Esophagus muscularis mucosa (tissue), 4 donors: ENCODE measurements at regions not wholly inside any gene's neighbourhood (a gene's known extent, or its start where the extent isn't known, plus 50 kb on each side); places are given as distances from the start of the nearest gene placed in this dataset.

ENCODE experiments used
- DNase-seq: peaks from one replicate; pipeline ENCODE4 v3.0.0-alpha.2; 2017; ENCODE audit errors: extremely low spot score
- H3K27ac ChIP-seq, 4 donors: fragments of 200-600 bp; sonication (generic); replicated peaks in 1 of 4; 1 replicate in 3 of 4; 2 replicates in 1 of 4; pipeline ENCODE4 v1.5.1; 2016 to 2019; ENCODE audit warnings: mild to moderate bottlenecking in 1 of 4
- H3K27me3 ChIP-seq, 4 donors: fragments of 200-600 bp; sonication (generic); one replicate each; pipeline versions ENCODE4 v1.5.1 to v1.6.0; 2016 to 2019
- H3K36me3 ChIP-seq, 4 donors: fragments of 200-600 bp; sonication (generic); one replicate each; pipeline ENCODE4 v1.5.1; 2016 to 2019
- H3K4me1 ChIP-seq, 4 donors: fragments of 200-600 bp; sonication (generic); one replicate each; pipeline ENCODE4 v1.5.1; 2016 to 2019
- H3K4me3 ChIP-seq, 4 donors: fragments of 200-600 bp; sonication (generic); 1 replicate in 2 of 4; 2 replicates in 2 of 4; pipeline ENCODE4 v1.5.1; 2016 to 2019; ENCODE audit warnings: mild to moderate bottlenecking in 4 of 4, moderate library complexity in 1 of 4
- H3K9me3 ChIP-seq, 4 donors: fragments of 200-600 bp; sonication (generic); 1 replicate in 3 of 4; 2 replicates in 1 of 4; pipeline ENCODE4 v1.5.1; 2016 to 2019
- EP300 ChIP-seq: sonication (generic); formaldehyde crosslinking; IDR thresholded peaks from one replicate; pipeline ENCODE4 v1.6.1; 2017; ENCODE audit warnings: antibody characterized with exemption
- POLR2A ChIP-seq: fragments of 450-650 bp; IDR thresholded peaks from one replicate; pipeline ENCODE4 v1.6.1; 2017; ENCODE audit warnings: antibody characterized with exemption, moderate library complexity, mild to moderate bottlenecking, low read depth
- POLR2AphosphoS5 ChIP-seq, 2 donors: sonication (generic); formaldehyde crosslinking; IDR thresholded peaks; one replicate each; pipeline ENCODE4 v1.6.1; 2017; ENCODE audit warnings: antibody characterized with exemption in 2 of 2
- WGBS: methylation state at CpG from one replicate; pipeline ENCODE4 v1.1.5; 2018; 5-methylcytosine and 5-hydroxymethylcytosine counted together
- intact Hi-C: fragments of 100-400 bp; cut with DNase I; formaldehyde crosslinking; loops from one replicate; pipeline ENCODE4 v1.15.1; 2023
- TF ChIP-seq, protein P1 (sequence below), 3 experiments: fragments of 200-600 bp in 2 of 3; fragments of 450-650 bp in 1 of 3; sonication (generic) in 2 of 3; IDR thresholded peaks; one replicate each; pipeline ENCODE4 v1.5.1; 2017 to 2019; ENCODE audit warnings: antibody characterized with exemption in 3 of 3, mild to moderate bottlenecking in 2 of 3, moderate library complexity in 1 of 3

GRCh38 chr12:43060742-43061141 lies 471.2 kb upstream of the PRICKLE1 start:
- Histone ChIP-seq H3K4me1 (no peaks in the 10 kb centered on the region), H3K9me3 (no peaks in the 10 kb centered on the region), H3K27me3 (no peaks in the 10 kb centered on the region), H3K4me3 (no peak overlapping the region), H3K36me3 (no peaks in the 10 kb centered on the region), H3K27ac (no peak overlapping the region)
- TF ChIP-seq POLR2AphosphoS5 (IDR thresholded peaks at IDR 0.05) (no peak), POLR2A (no peak), EP300 (no peak)
- TF ChIP-seq, protein P1, sequence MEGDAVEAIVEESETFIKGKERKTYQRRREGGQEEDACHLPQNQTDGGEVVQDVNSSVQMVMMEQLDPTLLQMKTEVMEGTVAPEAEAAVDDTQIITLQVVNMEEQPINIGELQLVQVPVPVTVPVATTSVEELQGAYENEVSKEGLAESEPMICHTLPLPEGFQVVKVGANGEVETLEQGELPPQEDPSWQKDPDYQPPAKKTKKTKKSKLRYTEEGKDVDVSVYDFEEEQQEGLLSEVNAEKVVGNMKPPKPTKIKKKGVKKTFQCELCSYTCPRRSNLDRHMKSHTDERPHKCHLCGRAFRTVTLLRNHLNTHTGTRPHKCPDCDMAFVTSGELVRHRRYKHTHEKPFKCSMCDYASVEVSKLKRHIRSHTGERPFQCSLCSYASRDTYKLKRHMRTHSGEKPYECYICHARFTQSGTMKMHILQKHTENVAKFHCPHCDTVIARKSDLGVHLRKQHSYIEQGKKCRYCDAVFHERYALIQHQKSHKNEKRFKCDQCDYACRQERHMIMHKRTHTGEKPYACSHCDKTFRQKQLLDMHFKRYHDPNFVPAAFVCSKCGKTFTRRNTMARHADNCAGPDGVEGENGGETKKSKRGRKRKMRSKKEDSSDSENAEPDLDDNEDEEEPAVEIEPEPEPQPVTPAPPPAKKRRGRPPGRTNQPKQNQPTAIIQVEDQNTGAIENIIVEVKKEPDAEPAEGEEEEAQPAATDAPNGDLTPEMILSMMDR (IDR thresholded peaks at IDR 0.05) = no peak
- DNase-seq = no peak
- 5% methylated on average over 2 of the region's 2 CpGs for WGBS
- intact Hi-C loops = no loop called here

DNA sequence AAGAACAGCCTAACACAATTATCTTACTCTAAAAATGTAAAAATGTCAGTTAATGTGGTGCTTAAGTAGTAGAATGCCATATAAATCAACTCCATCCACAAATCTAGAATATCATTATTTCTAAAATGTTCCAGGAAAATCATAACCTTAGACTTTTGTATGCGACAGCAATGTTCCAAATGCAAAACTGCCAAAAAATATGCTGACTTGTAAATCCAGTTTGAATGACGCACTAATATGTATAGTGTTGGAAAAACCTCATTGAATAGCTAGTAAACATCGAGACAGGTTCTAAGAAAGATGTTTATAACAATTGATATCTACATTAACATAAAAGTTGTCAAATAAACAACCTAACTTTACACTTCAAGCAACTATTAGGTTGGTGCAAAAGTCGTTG lies 469.1 kb upstream of the PRICKLE1 start:
- Histone ChIP-seq H3K9me3 (no peaks in the 10 kb centered on the region), H3K27me3 (no peaks in the 10 kb centered on the region), H3K27ac (no peak overlapping the region), H3K4me3 (no peak overlapping the region), H3K36me3 (no peaks in the 10 kb centered on the region), H3K4me1 (no peaks in the 10 kb centered on the region)
- 86% methylated on average over 4 of the region's 4 CpGs for WGBS
- intact Hi-C loops = no loop called here
- TF ChIP-seq, protein P1 (IDR thresholded peaks at IDR 0.05) = no peak
- TF ChIP-seq POLR2A (no peak), EP300 (no peak), POLR2AphosphoS5 (IDR thresholded peaks at IDR 0.05) (no peak)
- DNase-seq = no peak

DNA sequence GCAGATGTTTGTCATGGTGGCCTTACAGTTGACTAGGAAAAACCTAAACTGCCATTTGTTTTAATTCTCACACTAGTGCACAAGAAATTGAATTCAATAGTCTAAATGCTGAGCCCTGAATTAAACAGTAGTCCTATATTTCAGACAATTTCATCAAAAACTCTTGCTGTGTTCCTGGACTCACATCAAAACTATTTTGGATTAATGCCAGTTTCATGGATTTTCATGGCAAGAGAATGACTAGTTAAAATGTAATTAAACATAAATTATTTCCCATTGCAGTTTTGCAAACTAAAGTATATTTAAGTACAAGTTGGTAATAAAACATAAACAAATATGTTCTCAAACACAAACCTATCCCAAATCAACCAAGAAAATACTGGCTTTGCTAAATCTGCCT lies 468.0 kb upstream of the PRICKLE1 start:
- Histone ChIP-seq H3K4me1 (no peaks in the 10 kb centered on the region), H3K27me3 (no peaks in the 10 kb centered on the region), H3K36me3 (no peaks in the 10 kb centered on the region), H3K9me3 (no peaks in the 10 kb centered on the region), H3K27ac (no peak overlapping the region), H3K4me3 (no peak overlapping the region)
- TF ChIP-seq EP300 (no peak), POLR2AphosphoS5 (IDR thresholded peaks at IDR 0.05) (no peak), POLR2A (no peak)
- TF ChIP-seq, protein P1 (IDR thresholded peaks at IDR 0.05) = no peak
- no peak for DNase-seq
- intact Hi-C loops = no loop called here

DNA sequence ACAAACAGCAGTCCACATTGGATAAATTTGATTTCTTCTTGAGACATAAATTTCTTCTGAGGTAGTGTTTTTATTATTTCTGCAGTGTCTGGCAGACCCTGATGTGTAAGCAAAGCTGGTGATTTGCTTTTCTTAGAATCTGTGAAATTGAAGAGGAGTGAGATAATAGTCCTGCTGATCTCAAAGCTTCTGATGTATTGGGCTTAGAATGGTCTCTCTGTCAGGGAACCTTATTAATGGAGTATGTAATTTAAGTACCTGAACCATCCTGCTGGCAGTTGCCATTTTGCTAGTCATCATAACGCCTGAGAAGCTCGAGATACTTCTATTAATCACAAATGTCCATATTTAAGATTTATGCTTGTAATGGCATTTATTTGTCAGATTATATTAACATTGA lies 464.5 kb upstream of the PRICKLE1 start:
- Histone ChIP-seq H3K9me3 (no peaks in the 10 kb centered on the region), H3K27me3 (no peaks in the 10 kb centered on the region), H3K27ac (no peak overlapping the region), H3K4me1 (no peaks in the 10 kb centered on the region), H3K36me3 (no peaks in the 10 kb centered on the region), H3K4me3 (no peak overlapping the region)
- intact Hi-C loops = no loop called here
- no peak for DNase-seq
- TF ChIP-seq EP300 (no peak), POLR2AphosphoS5 (IDR thresholded peaks at IDR 0.05) (no peak), POLR2A (no peak)
- TF ChIP-seq, protein P1 (IDR thresholded peaks at IDR 0.05) = no peak
- 100% methylated on average over 2 of the region's 2 CpGs for WGBS

DNA sequence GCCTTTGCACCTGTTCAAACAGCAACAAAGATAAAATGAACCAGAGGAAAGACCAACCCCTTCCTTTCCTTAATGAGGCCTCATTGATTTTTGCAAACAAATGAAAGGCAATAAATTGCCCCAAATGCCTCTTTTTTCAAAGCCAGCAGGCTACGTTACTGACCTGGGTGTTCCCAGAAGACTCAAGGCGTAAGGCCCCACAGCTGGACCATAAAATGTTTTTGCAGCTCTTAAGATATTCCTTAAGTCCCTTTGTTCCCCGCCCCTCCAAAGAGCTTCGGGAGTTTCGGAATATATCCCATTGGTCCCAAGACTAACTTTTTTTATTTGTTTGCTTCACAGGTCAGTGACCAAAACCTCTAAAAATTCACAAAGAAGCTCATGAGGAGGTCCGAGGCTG lies 462.9 kb upstream of the PRICKLE1 start:
- Histone ChIP-seq H3K27ac (no peak overlapping the region), H3K9me3 (no peaks in the 10 kb centered on the region), H3K4me3 (no peak overlapping the region), H3K36me3 (no peaks in the 10 kb centered on the region), H3K4me1 (no peaks in the 10 kb centered on the region), H3K27me3 (no peaks in the 10 kb centered on the region)
- 87% methylated on average over 6 of the region's 6 CpGs for WGBS
- TF ChIP-seq POLR2AphosphoS5 (IDR thresholded peaks at IDR 0.05) (no peak), POLR2A (no peak), EP300 (no peak)
- TF ChIP-seq, protein P1 (IDR thresholded peaks at IDR 0.05) = no peak
- DNase-seq = no peak
- intact Hi-C loops = no loop called here
